Body of pancreas (tissue), 4 donors: ENCODE measurements at regions not wholly inside any gene's neighbourhood (a gene's known extent, or its start where the extent isn't known, plus 50 kb on each side); places are given as distances from the start of the nearest gene placed in this dataset.

Experiments
- ATAC-seq: fragments of 150-250 bp; one replicate; pipeline ENCODE4 v1.9.1; 2016
- DNase-seq, 4 donors: peaks; one replicate each; pipeline ENCODE4 v3.0.0-alpha.2; 2019
- H3K27ac ChIP-seq, 4 donors: fragments of 200-600 bp; sonication (generic); 1 replicate in 3 of 4; 2 replicates in 1 of 4; pipeline versions ENCODE4 v1.5.1 to v1.6.1; 2016 to 2019; ENCODE audit warnings: mild to moderate bottlenecking in 1 of 4, mixed read lengths in 1 of 4, moderate library complexity in 1 of 4
- H3K27me3 ChIP-seq, 2 donors: fragments of 200-600 bp; sonication (generic); one replicate each; pipeline ENCODE4 v1.6.0; 2016; ENCODE audit warnings: mild to moderate bottlenecking in 1 of 2
- H3K36me3 ChIP-seq, 2 donors: fragments of 200-600 bp; sonication (generic); replicated peaks in 1 of 2; 2 replicates each; pipeline ENCODE4 v1.5.1; 2016; ENCODE audit warnings: low read depth in 2 of 2; ENCODE audit not compliant: insufficient read depth in 1 of 2
- H3K4me1 ChIP-seq: fragments of 200-600 bp; sonication (generic); one replicate; pipeline ENCODE4 v1.6.0; 2016
- H3K4me3 ChIP-seq, 2 donors: fragments of 200-600 bp; sonication (generic); 1 replicate in 1 of 2; 2 replicates in 1 of 2; pipeline ENCODE4 v1.5.1; 2016 to 2019
- H3K9me3 ChIP-seq, 3 donors: fragments of 200-600 bp; sonication (generic); 1 replicate in 2 of 3; 2 replicates in 1 of 3; pipeline ENCODE4 v1.5.1; 2016
- CTCF ChIP-seq, 7 experiments: fragments of 450-650 bp in 4 of 7; fragments of 200-600 bp in 3 of 7; sonication (generic) in 3 of 7; IDR thresholded peaks; one replicate each; pipeline ENCODE4 v1.5.1; 2016 to 2019; ENCODE audit warnings: antibody characterized with exemption in 7 of 7
- POLR2A ChIP-seq, 3 donors: fragments of 450-650 bp; IDR thresholded peaks; one replicate each; pipeline ENCODE4 v1.6.1; 2016; ENCODE audit warnings: antibody characterized with exemption in 3 of 3, mild to moderate bottlenecking in 2 of 3
- WGBS, 2 donors: methylation state at CpG; one replicate each; pipeline ENCODE4 v1.1.5; 2017; 5-methylcytosine and 5-hydroxymethylcytosine counted together
- intact Hi-C: fragments of 100-400 bp; cut with DNase I; formaldehyde crosslinking; loops from one replicate; pipeline ENCODE4 v1.15.1; 2023

GRCh38 chr5:126363658-126364057 lies 59.6 kb upstream of the GRAMD2B start:
- ATAC-seq = no peak
- H3K4me3 ChIP-seq = no peak overlapping the region
- no peaks in the 10 kb centered on the region for H3K36me3 ChIP-seq
- WGBS, 2 donors = 20 to 47% methylated on average over 1 of the region's 1 CpG
- peaks cover 36% of the 10 kb centered on the region for H3K4me1 ChIP-seq
- H3K9me3 ChIP-seq = no peaks in the 10 kb centered on the region
- H3K27me3 ChIP-seq = no peaks in the 10 kb centered on the region
- H3K27ac ChIP-seq = no peak overlapping the region
- intact Hi-C loops = no loop called here
- TF ChIP-seq POLR2A (IDR thresholded peaks at IDR 0.05) (no peak), CTCF (IDR thresholded peaks at IDR 0.05) (no peak)
- no peak for DNase-seq

- Histone ChIP-seq H3K36me3 (no peaks in the 10 kb centered on the region), H3K4me1 (peaks cover 41% of the 10 kb centered on the region), H3K9me3 (no peaks in the 10 kb centered on the region), H3K27me3 (no peaks in the 10 kb centered on the region), H3K27ac (peak overlapping the region in 1 of 4 donors; percentile 55), H3K4me3 (no peak overlapping the region)
- DNase-seq (no peak), ATAC-seq (no peak)
- intact Hi-C loops = no loop called here
- WGBS, 2 donors = 87 to 92% methylated on average over 4 of the region's 4 CpGs
- no peak for TF ChIP-seq POLR2A (IDR thresholded peaks at IDR 0.05)
- TF ChIP-seq CTCF (IDR thresholded peaks at IDR 0.05) = no peak
Measured at GRCh38 chr5:126364206-126364902, 58.9 kb upstream of the GRAMD2B start.

- Histone ChIP-seq H3K9me3 (no peaks in the 10 kb centered on the region), H3K36me3 (no peaks in the 10 kb centered on the region), H3K27ac (peak overlapping the region in 3 of 4 donors; percentile 55 to 70 (median 61)), H3K27me3 (no peaks in the 10 kb centered on the region), H3K4me3 (no peak overlapping the region), H3K4me1 (peaks cover 54% of the 10 kb centered on the region)
- TF ChIP-seq CTCF (IDR thresholded peaks at IDR 0.05) (no peak), POLR2A (IDR thresholded peaks at IDR 0.05) (no peak)
- intact Hi-C loops = no loop called here
- WGBS, 2 donors = 15 to 22% methylated on average over 5 of the region's 5 CpGs
- ATAC-seq (peak; percentile 87), DNase-seq (peak; percentile 35 to 80 (median 58))
Measured at GRCh38 chr5:126365446-126366198, 57.6 kb upstream of the GRAMD2B start.

- Histone ChIP-seq H3K4me3 (no peak overlapping the region), H3K9me3 (no peaks in the 10 kb centered on the region), H3K27ac (peak overlapping the region in 3 of 4 donors; percentile 55 to 70 (median 61)), H3K4me1 (peaks cover 57% of the 10 kb centered on the region), H3K27me3 (no peaks in the 10 kb centered on the region), H3K36me3 (no peaks in the 10 kb centered on the region)
- TF ChIP-seq POLR2A (IDR thresholded peaks at IDR 0.05) (no peak), CTCF (IDR thresholded peaks at IDR 0.05) (no peak)
- intact Hi-C loops = no loop called here
- no peak for ATAC-seq
- no peak for DNase-seq
- 14 to 35% methylated on average over 1 of the region's 1 CpG for WGBS, 2 donors
Measured at GRCh38 chr5:126366199-126366560, 57.0 kb upstream of the GRAMD2B start.
